GM21390 (cell line): ENCODE measurements at regions not wholly inside any gene's neighbourhood (a gene's known extent, or its start where the extent isn't known, plus 50 kb on each side); places are given as distances from the start of the nearest gene placed in this dataset.

ENCODE experiments used
- ATAC-seq: cut with Tn5 transposase; IDR thresholded peaks from one replicate; pipeline ENCODE4 v1.9.1; 2021; ENCODE audit not compliant: unreplicated experiment

DNA sequence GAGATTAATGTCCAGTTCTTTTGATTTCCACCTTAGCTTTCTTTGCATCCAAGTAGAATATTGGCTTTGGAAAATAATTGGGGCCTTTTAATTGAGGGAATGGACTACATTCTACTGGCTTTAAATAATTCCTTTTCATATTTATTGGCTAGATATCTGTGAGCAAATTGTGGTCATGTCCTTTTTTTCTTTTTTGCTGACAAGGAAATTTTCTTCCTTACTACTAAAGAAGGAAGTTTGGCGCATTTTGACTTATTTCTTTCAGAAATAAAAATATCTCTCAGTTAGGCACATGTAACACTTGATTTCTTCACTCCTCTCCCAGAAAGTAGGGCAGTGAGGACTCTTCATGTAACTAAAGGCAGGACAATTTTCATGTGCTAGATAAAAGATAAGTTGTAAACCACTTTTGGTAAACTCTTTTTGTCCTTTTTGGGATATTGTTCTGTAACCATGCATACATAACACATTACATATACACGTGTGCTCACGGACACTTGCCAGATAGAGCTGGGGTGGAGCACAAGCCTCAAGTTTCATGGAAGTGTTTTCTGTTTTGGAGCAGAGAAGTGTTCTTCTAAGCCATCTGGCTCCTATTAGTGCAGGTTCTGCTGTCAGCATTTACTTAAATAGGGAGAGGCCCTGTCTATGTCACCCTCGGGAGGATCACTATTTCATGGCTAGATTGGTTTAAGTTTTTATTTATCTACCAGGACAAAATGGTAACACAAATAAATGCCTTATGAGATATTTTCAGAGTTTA is 85.1 kb upstream of the LRIG3 start:
- ATAC-seq: no peak

GRCh38 chr12:59004456-59004855 is 84.2 kb upstream of the LRIG3 start:
- no peak for ATAC-seq

- no peak for ATAC-seq
Measured at GRCh38 chr12:58995666-58996363, 75.5 kb upstream of the LRIG3 start.

DNA sequence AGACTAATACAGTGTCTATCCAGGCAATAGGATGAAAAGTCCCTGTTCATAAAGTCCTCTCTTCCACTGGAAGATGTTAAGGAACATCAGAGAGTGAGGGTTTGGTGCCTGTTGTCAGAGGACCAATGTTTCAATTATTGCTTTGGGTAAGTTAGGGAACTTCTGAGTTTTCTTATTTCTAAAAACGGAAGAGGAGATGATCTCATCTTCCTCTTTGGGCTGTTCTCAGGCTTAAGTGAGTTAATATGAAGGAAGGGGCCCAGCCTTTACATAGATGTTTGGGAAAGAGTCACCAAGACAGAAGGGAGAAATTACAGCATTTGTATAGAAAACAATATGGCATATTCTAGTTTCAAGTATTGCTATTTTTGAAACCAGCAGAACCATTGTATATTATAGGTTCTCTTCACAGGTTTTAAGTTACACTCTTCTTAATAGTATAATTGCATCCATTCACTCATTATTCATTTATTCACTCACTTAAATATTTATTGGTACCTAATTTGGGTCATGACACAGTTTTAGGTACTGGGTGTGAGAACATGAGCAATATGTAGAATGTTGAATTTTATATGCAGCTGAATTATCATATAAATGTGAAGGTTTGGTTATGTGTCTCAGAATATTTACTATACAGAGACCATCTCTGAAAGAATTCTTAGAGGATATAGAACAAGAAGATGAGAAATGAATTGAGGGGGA is 68.5 kb upstream of the LRIG3 start:
- no peak for ATAC-seq

DNA sequence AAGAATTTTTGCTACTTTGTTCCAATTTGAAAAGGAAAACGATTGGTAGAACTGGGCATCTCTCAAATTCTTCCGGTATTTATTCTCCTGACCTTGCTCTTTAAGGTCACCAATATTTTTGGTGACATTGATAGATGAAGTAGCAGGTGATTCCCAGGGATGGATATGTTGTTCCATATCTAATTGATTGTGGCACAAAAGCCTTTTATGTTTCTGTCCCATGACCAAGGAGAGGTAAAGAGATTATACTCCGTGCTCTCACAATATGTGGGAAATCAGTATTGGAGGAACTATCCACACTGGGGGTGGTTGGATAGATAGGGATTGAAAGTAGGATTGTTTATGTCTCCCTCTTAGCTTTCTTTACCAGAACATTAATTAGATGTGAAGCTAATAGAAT is 61.7 kb upstream of the LRIG3 start:
- no peak for ATAC-seq

DNA sequence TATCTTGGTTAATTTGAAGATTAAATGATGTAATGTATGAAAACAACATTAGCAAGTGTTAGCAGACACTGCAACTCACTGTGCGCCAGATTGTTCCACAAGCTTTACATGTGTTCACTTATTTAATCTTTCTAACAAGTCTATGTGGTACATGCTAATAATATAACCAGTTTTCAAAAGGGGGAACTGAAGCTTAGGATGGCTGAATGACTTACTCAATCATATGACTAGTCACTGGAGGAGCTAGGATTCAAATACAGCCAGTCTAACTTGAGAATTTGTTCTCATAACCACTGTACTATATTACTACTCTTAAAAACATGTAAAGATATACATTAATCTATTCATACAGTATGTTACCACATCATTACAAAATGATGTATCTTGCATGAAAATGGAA is 60.5 kb upstream of the LRIG3 start:
- no peak for ATAC-seq

- ATAC-seq: no peak
Measured at GRCh38 chr12:58978717-58979116, 58.4 kb upstream of the LRIG3 start.

GRCh38 chr12:58977476-58977875 is 57.2 kb upstream of the LRIG3 start:
- no peak for ATAC-seq

- ATAC-seq: no peak
Measured at GRCh38 chr12:58976146-58976545, 55.8 kb upstream of the LRIG3 start.
